ENCODE measurements at regions not wholly inside any gene's neighbourhood (a gene's known extent, or its start where the extent isn't known, plus 50 kb on each side); places are given as distances from the start of the nearest gene placed in this dataset.

DNA sequence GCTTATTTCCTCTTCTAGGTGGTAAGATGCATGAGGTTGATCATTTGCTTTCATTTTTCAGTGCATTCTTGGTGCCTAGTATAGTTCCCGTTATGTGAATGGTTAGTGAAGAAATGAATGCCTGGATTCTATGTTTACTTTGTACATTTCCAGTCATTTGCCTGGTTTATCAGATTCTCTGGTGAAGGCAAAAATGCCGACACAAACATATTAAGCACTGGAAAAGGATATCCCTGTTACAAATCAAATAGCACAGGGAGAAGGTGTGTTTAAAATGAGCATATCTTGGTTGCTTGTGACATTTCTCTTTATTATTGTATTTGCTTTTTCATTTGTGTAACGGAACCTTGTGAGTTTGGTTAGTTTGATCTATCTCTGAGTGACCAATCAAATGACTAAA, 211.3 kb downstream of the MBL2 start:
- H3K9me3 ChIP-seq (ENCODE audit: low read length), result no peaks in the 10 kb centered on the region
- no peak overlapping the region for H3K27ac ChIP-seq (ENCODE audit: low read length)
- H4K20me1 ChIP-seq (ENCODE audit: low read length), result no peaks in the 10 kb centered on the region
- no peak overlapping the region for H3K4me3 ChIP-seq (ENCODE audit: low read length)
- H3K36me3 ChIP-seq (ENCODE audit: low read depth, low read length), result no peaks in the 10 kb centered on the region
- no TSS peak for BruUV-seq (replicated peaks)
- CTCF ChIA-PET, result no interaction called here
- H3K4me2 ChIP-seq (ENCODE audit: low read length), result no peak overlapping the region
- H3K4me1 ChIP-seq (ENCODE audit: insufficient read depth, low read length), result peaks cover 11% of the 10 kb centered on the region
- TF ChIP-seq EZH2phosphoT487 (IDR thresholded peaks at IDR 0.05; ENCODE audit: borderline replicate concordance, low read length) (no peak), EZH2 (IDR thresholded peaks at IDR 0.05; ENCODE audit: low read length, unreplicated experiment) (no peak)
- TF ChIP-seq, protein P1, sequence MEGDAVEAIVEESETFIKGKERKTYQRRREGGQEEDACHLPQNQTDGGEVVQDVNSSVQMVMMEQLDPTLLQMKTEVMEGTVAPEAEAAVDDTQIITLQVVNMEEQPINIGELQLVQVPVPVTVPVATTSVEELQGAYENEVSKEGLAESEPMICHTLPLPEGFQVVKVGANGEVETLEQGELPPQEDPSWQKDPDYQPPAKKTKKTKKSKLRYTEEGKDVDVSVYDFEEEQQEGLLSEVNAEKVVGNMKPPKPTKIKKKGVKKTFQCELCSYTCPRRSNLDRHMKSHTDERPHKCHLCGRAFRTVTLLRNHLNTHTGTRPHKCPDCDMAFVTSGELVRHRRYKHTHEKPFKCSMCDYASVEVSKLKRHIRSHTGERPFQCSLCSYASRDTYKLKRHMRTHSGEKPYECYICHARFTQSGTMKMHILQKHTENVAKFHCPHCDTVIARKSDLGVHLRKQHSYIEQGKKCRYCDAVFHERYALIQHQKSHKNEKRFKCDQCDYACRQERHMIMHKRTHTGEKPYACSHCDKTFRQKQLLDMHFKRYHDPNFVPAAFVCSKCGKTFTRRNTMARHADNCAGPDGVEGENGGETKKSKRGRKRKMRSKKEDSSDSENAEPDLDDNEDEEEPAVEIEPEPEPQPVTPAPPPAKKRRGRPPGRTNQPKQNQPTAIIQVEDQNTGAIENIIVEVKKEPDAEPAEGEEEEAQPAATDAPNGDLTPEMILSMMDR (conservative IDR thresholded peaks at IDR 0.05; ENCODE audit: low read depth, low read length), result no peak
- no peak overlapping the region for H3K9ac ChIP-seq (ENCODE audit: low read length)
- H3K79me2 ChIP-seq (ENCODE audit: low read length), result no peaks in the 10 kb centered on the region
- intact Hi-C loops (cut with micrococcal nuclease), result no loop called here
- H2AFZ ChIP-seq (ENCODE audit: low read length), result no peak overlapping the region
- H3K9me2 ChIP-seq (replicated peaks; ENCODE audit: low read length), result 0 out of 2 replicates have a peak, but pooled peaks cover 5% of the 10 kb centered on the region
- POLR2A ChIA-PET (ENCODE audit: unreplicated experiment), result no interaction called here
- no peaks in the 10 kb centered on the region for H3K27me3 ChIP-seq (ENCODE audit: low read length)
- H3F3A ChIP-seq (ENCODE audit: low read length, unreplicated experiment), result no peaks in the 10 kb centered on the region
- no peak for ATAC-seq
- DNase-seq, result no peak

DNA sequence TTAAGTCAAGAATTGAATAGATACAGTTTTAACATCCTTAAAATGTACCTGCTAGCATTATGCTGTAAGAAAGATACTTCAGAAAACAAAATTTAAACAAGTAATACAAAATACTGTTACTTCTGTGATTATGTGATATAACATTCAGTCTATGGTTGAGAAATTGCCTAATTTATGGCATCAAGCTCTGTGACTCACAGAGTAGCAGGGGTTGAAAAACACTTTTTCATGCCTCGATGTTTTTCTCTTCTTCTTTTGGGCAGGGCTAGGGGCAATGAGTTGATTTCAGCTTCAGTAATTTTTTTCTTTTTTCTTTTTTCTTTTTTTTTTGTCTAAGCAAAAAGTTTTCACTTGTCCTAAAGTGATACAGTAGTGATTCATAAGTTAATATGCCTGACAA, 209.2 kb downstream of the MBL2 start:
- Histone ChIP-seq H3K27me3 (ENCODE audit: low read length) (no peaks in the 10 kb centered on the region), H3F3A (ENCODE audit: low read length, unreplicated experiment) (no peaks in the 10 kb centered on the region), H4K20me1 (ENCODE audit: low read length) (no peaks in the 10 kb centered on the region), H2AFZ (ENCODE audit: low read length) (no peak overlapping the region), H3K9me3 (ENCODE audit: low read length) (no peaks in the 10 kb centered on the region), H3K4me3 (ENCODE audit: low read length) (no peak overlapping the region), H3K79me2 (ENCODE audit: low read length) (no peaks in the 10 kb centered on the region), H3K27ac (ENCODE audit: low read length) (no peak overlapping the region), H3K36me3 (ENCODE audit: low read depth, low read length) (no peaks in the 10 kb centered on the region), H3K9me2 (replicated peaks; ENCODE audit: low read length) (0 out of 2 replicates have a peak, but pooled peaks cover 5% of the 10 kb centered on the region), H3K9ac (ENCODE audit: low read length) (no peak overlapping the region), H3K4me2 (ENCODE audit: low read length) (no peak overlapping the region), H3K4me1 (ENCODE audit: insufficient read depth, low read length) (peaks cover 32% of the 10 kb centered on the region)
- intact Hi-C loops (cut with micrococcal nuclease), result no loop called here
- POLR2A ChIA-PET (ENCODE audit: unreplicated experiment), result no interaction called here
- CTCF ChIA-PET, result no interaction called here
- TF ChIP-seq, protein P1 (conservative IDR thresholded peaks at IDR 0.05; ENCODE audit: low read depth, low read length), result no peak
- no peak for TF ChIP-seq EZH2 (IDR thresholded peaks at IDR 0.05; ENCODE audit: low read length, unreplicated experiment)
- no peak for TF ChIP-seq EZH2phosphoT487 (IDR thresholded peaks at IDR 0.05; ENCODE audit: borderline replicate concordance, low read length)
- no peak for ATAC-seq
- no TSS peak for BruUV-seq (replicated peaks)
- DNase-seq, result no peak

DNA sequence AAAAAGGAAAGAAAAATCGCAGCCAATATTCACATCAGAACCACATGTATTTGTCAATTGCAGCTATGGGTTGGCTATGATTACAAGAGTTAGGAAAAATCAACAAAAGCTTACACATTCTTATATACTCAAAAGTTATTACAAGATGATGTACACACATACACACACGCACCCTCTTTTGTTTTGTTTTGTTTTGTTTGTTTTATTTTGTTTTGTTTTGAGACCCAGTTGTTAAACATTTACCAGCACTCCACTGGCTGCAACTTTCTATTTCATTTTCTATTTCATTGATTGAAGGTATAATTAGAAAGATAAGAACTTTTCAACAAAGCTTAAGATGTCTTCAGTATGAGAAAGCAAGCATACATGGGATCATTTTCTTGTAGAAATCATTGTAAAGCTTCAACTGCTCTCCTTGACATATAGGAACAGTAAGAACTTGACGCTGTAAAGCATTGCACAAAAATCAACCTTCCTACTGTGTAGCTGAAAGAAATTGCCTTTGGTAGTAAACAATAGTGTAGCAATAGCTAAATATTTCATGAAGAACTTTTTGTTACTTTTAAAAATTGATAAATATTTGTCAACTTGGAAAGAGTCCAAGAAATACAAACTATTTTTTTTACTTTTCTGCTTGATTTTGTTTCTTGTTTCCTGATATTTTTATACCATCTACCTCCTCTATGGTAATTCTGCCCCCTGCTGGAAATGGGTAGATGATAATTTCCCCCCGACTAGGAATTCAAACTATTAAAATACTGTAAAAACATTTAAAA, 205.9 kb downstream of the MBL2 start:
- no peaks in the 10 kb centered on the region for H3K36me3 ChIP-seq (ENCODE audit: low read depth, low read length)
- ChIA-PET CTCF (interaction anchor here (0.6 to 4.2 kb wide), 16 partner anchors 30 to 355 kb away, joined by 3 to 54 read pairs (median 4); partner anchors contain the start of gene DKK1), POLR2A (ENCODE audit: unreplicated experiment) (interaction anchor here (0.6 to 2.1 kb wide), 5 partner anchors 15 to 252 kb away, joined by 3 to 13 read pairs (median 10); partner anchors contain the start of gene DKK1)
- H3K4me1 ChIP-seq (ENCODE audit: insufficient read depth, low read length), result peaks cover 42% of the 10 kb centered on the region
- H3F3A ChIP-seq (ENCODE audit: low read length, unreplicated experiment), result no peaks in the 10 kb centered on the region
- H2AFZ ChIP-seq (ENCODE audit: low read length), result peak overlapping the region; percentile 53
- no peaks in the 10 kb centered on the region for H3K27me3 ChIP-seq (ENCODE audit: low read length)
- TF ChIP-seq EZH2phosphoT487 (IDR thresholded peaks at IDR 0.05; ENCODE audit: borderline replicate concordance, low read length) (no peak), EZH2 (IDR thresholded peaks at IDR 0.05; ENCODE audit: low read length, unreplicated experiment) (no peak)
- TF ChIP-seq, protein P1 (conservative IDR thresholded peaks at IDR 0.05; ENCODE audit: low read depth, low read length), result peak; percentile 100
- intact Hi-C loops (cut with micrococcal nuclease), result loop anchor here (1.0 to 5.0 kb wide), 11 partner anchors 15 to 1564 kb away; partner anchors contain the start of gene DKK1
- peak overlapping the region; percentile 67 for H3K4me2 ChIP-seq (ENCODE audit: low read length)
- no peaks in the 10 kb centered on the region for H4K20me1 ChIP-seq (ENCODE audit: low read length)
- peak overlapping the region; percentile 39 for H3K4me3 ChIP-seq (ENCODE audit: low read length)
- peak; percentile 65 for ATAC-seq
- BruUV-seq (replicated peaks), result TSS peak; percentile 97
- DNase-seq, result peak; percentile 98
- no peaks in the 10 kb centered on the region for H3K9me3 ChIP-seq (ENCODE audit: low read length)
- H3K79me2 ChIP-seq (ENCODE audit: low read length), result no peaks in the 10 kb centered on the region
- H3K9me2 ChIP-seq (replicated peaks; ENCODE audit: low read length), result 0 out of 2 replicates have a peak, but pooled peaks cover 5% of the 10 kb centered on the region
- peak overlapping the region; percentile 6 for H3K9ac ChIP-seq (ENCODE audit: low read length)
- H3K27ac ChIP-seq (ENCODE audit: low read length), result peak overlapping the region; percentile 49
